CD4-positive, alpha-beta T cell treated with Interleukin-15 for 1 hour (primary cell): ENCODE measurements at regions not wholly inside any gene's neighbourhood (a gene's known extent, or its start where the extent isn't known, plus 50 kb on each side); places are given as distances from the start of the nearest gene placed in this dataset.

Source experiments
- DNase-seq: peaks from one replicate; pipeline ENCODE4 v3.0.0-alpha.2; 2020

DNA sequence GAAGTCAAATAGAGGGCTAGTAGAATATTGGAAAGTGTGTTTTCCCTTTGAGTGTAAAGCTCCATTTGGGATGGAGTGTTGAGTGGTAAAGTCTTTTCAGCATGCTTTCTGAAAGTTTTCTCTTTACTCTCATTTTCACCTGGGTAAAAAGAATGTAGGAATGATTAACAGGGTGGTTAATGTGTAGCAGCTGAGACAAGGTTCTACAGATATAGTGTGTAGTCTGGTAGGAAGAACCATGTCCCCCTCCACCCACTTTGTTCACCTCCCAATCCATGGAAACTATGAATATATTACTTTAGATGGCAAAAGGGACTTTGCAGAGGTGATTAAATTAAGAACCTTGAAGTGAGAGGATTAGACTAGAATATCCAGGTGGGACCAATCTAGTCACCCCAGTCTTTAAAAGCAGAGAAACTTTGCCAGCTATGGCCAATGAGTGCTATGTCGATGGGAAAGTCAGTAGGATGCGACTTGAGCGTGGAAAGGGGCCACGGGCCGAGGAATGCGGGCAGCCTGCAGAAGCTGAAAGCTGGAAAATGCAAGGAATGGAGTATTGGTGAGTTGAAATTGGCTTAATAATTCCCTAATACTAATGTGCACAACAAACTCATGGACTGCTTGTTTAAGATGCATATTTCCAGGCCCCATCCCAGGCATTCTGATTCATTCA is 166.3 kb upstream of the AHR start:
- DNase-seq: no peak

- DNase-seq: no peak
These were observed 165.7 kb upstream of the AHR start for GRCh38 chr7:17132726-17133125.

- no peak for DNase-seq
These were observed 164.5 kb upstream of the AHR start for GRCh38 chr7:17133977-17134376.

DNA sequence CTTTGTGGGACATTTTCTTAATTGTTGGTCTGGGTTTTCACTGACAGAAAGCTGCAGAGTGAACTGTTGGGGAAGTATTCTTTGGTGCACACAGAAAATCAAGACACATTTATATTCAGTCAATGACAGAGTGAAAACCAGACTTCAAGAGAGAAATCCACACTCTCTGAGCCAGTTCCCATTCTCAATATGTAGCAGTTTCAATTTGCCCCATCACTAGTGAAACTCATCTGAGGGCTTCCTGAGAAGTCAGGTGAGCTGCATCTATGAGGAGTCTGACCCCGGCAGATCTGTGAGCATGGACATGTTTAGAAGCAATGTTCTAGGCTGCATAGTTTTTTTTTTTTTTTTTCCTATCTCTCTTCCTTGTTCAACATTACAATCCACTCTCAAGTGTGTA is 163.7 kb upstream of the AHR start:
- DNase-seq: no peak

GRCh38 chr7:17136126-17136525 is 162.3 kb upstream of the AHR start:
- no peak for DNase-seq

DNA sequence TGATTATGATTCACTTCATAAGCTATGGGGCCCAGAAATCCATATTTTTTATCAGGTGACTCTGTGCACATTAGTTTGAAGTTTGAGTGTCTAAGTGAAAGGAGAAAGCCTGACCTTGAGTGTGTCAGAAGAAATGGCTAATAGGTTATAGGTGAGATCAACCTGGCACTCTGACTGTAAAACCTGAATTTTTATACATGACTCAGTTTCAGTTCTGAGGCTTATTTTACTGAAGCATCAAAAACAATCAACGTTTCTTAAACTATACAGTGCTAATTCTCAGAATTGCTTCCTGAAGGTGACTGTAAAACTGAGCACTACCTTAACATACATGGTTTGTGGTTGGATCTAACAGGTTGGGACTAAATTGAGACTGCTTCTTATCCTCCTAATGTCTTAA is 159.4 kb upstream of the AHR start:
- no peak for DNase-seq

- DNase-seq: no peak
These were observed 158.0 kb upstream of the AHR start for GRCh38 chr7:17140406-17140805.

- no peak for DNase-seq
These were observed 155.5 kb upstream of the AHR start for GRCh38 chr7:17142831-17143541.

- peak; percentile 60 for DNase-seq
These were observed 154.1 kb upstream of the AHR start for GRCh38 chr7:17144322-17144721.

DNA sequence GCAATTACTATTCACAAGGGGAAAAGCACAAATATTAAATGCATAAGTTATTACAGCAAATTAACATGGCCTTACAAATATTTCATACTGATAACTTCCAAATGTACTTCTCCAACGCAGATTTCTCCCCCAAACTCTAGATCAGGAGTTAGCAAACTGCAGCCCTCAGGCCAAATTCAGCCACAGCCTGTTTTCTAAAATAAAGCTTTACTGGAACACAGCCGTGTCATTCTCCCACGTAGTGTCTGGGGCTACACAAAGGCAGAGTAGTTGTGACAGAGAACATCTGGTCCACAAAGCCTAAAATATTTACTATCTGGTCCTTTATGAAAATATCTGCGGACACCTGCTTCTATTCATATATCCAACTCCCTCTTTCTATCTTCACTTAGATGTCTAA is 151.8 kb upstream of the AHR start:
- DNase-seq: no peak

GRCh38 chr7:17147409-17147808 is 151.0 kb upstream of the AHR start:
- DNase-seq: no peak

DNA sequence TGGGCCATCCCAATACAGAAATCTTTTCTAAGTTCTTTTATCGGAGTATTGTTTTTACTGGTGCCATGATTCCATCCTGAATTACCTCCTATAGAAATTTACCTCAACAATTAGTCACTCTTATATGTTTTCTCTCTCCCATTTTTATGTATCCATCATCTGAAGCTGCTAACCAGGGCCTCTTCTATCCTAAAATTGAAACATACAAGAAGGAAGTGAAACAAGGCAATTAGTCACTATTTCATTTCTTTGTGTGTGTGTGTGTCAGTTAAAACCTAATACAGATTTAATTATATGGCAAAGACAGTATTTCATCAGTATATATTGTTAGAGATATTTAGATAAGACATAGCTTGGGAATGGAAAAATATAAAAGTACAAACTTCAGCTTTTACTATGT is 148.4 kb upstream of the AHR start:
- no peak for DNase-seq

GRCh38 chr7:17152721-17153120 is 145.7 kb upstream of the AHR start:
- DNase-seq: peak; percentile 65

DNA sequence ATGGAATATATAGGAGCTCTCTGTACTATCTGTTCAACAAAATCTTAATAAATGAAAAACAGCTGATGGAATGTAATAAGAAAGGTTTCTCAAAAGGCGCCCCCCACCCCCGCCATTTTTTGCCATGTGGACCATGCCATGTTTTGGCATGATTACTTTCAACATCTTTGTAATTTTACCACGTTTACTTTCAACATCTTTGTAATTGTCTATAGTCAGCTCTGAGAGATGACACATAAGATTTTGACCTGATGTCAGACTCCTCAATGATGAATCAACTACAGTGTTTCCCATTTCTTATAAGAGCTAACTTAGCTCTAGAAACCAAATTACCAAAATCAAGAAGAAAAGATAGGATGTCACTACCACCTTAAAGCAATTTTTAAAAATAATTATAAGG is 144.9 kb upstream of the AHR start:
- DNase-seq: no peak

DNA sequence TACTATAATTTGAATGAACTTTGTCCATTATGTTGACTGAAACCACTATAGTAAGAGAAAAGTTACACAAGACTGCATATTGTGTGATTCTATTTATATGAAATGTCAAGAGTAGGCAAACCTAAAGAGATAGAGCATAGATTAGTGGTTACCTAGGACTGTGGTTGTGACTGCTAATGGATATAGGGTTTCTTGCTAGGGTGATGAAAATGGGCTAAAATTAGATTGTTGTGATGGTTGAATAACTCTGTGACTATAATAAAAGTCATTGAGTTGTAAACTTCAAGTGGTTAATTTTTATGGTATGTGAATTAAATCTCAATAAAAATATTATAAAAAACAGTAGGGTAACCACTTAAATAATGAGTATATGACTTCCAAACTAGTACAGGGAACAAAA is 142.9 kb upstream of the AHR start:
- no peak for DNase-seq

DNA sequence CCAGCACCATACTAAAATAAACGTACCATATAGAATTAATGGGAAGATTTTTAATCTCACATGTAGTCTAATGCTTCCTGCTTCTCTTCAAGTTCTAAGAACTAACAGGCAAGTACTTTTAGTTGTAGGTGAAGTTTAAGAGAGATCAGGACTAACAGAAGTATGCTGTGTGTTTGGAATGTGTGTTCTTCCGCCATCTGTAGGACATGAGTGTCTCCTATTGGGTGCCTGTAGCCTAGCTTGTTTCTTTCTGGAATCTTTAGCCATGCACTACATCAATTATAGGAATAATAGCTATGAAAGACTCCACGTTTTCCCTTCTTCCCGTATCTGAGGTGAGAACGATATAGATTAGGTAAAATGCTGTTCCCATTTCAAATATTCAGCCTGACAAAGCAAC is 140.2 kb upstream of the AHR start:
- no peak for DNase-seq

DNA sequence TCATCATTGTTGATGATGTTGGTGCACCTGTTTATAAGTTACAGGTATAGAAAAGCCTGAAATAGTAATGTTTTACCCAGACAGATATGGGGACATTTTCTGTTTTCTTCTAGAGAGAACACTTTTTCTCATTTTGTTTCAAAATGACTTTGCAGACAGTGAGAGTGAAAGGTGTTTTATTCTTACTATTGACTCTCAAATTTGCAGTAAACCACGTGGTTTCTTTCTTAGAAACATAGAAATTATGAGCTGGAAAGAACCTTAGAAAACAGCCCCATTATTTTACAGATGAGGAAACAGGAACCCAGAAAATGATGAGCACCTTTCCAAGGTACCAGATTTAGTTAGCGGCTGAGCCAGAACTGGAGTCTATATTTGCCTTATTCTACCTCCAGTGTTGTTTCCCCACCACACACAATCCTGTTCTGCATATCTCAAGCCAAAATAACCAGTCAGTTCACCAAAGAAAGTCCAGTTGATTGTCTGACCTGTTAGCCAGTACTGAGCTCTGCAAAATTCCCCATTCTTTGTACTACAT is 138.9 kb upstream of the AHR start:
- DNase-seq: no peak

DNA sequence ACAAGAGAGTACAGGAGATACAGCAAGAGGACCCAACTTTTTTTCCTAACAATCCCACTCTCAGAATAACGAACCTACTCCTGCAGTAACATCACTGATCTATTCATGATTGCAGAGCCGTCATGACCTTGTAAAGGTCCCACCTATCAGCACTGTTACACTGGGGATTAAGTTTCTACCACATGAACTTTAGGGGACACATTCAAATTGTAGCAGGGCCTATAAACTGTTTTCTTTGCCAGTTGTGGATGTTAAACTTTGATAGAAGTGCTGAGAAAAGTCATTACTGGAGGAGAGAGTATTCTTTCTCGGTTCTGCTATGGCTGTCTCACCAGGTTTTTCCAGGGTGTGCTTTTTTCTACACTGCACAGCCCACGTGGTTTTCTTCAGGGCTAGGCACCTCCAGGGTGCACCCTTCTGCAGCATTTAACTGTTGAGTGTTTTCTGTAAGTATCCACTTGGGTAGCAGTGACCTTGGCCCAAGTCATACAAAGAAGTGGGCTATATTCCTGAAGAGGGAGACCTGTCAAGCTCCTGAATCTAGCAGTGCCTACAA is 131.6 kb upstream of the AHR start:
- DNase-seq: no peak

GRCh38 chr7:17168416-17168815 is 130.0 kb upstream of the AHR start:
- DNase-seq: no peak

GRCh38 chr7:17171427-17171826 is 127.0 kb upstream of the AHR start:
- no peak for DNase-seq

DNA sequence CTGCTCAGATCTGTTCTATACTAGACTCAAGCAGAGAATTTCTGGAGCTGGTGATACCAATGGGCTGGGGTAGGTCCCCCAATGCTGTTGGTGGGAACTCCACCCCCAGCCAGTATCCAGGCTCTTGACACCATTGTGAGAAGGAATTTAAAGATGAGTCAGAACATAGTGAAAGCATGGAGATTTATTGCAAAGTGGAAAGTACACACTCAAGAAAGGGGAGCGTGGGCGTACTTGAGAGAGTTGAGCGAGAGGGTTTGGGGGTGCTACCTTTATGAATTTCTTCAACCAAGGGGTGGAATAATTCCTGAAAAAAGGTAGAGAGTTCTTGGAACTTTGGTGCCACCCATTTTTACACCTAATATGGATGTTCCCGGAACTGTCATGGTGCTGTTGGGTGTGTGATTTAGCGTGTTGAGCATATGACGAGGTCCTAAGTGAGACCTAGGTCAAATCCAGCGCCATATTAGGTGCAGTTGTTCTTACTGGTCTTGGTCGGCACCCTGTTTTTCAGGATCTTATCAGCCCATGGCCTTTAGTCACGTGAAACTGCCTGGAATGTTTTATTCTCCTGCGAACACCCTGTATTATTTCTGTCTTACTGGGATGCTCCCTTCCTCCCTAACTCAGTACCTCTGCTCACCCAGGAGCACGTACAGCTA is 122.0 kb upstream of the AHR start:
- DNase-seq: no peak

GRCh38 chr7:17178545-17178944 is 119.9 kb upstream of the AHR start:
- DNase-seq: no peak

DNA sequence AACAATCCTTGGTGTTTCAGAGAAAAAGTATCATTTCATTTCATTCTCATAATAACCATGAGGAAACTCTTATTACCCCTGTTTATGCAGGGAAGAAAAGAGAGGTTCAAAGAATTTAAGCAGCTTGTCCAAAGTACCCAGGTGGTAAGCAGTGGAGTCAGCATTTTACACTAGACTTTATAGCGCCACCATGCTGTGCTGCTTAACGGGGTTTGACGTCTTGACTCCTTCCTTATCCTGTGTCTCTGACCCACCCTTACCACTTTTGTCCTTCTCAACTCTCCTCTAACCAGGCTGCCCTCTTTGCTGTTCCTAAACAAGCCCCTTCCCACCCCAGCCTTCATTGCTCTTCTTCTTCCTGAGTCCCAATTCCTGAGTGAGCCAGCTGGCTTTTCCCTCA is 117.0 kb upstream of the AHR start:
- no peak for DNase-seq
